ENCODE measurements at regions not wholly inside any gene's neighbourhood (a gene's known extent, or its start where the extent isn't known, plus 50 kb on each side); places are given as distances from the start of the nearest gene placed in this dataset.

- no peak for TF ChIP-seq CTCF (IDR thresholded peaks at IDR 0.05)
These were observed 358.4 kb upstream of the SALL3 start for GRCh38 chr18:78621141-78621755.

GRCh38 chr18:78622251-78622906 is 357.2 kb upstream of the SALL3 start:
- no peak for TF ChIP-seq CTCF (IDR thresholded peaks at IDR 0.05)

GRCh38 chr18:78622907-78623541 is 356.6 kb upstream of the SALL3 start:
- TF ChIP-seq CTCF (IDR thresholded peaks at IDR 0.05): no peak

- no peak for TF ChIP-seq CTCF (IDR thresholded peaks at IDR 0.05)
These were observed 354.9 kb upstream of the SALL3 start for GRCh38 chr18:78624646-78625279.

- TF ChIP-seq CTCF (IDR thresholded peaks at IDR 0.05): no peak
These were observed 353.8 kb upstream of the SALL3 start for GRCh38 chr18:78625847-78626246.

GRCh38 chr18:78627551-78628346 is 351.9 kb upstream of the SALL3 start:
- TF ChIP-seq CTCF (IDR thresholded peaks at IDR 0.05): no peak

GRCh38 chr18:78629426-78629825 is 350.2 kb upstream of the SALL3 start:
- no peak for TF ChIP-seq CTCF (IDR thresholded peaks at IDR 0.05)

Measured in LNCAP (cell line).